Bronchial epithelial cell (primary cell): ENCODE measurements at regions not wholly inside any gene's neighbourhood (a gene's known extent, or its start where the extent isn't known, plus 50 kb on each side); places are given as distances from the start of the nearest gene placed in this dataset.
"Not testable (repeated sequence)": the region's sequence is repeated elsewhere in the genome, so short reads cannot be mapped to it uniquely, and the experiment has no call there.

Experiments
- DNase-seq: peaks from one replicate; pipeline ENCODE4 v3.0.0-alpha.2; 2010; ENCODE audit warnings: low read depth
- FAIRE-seq: peaks from 2 replicates; lab custom pipeline; 2011; peaks lifted over from hg19 to GRCh38; lab: Jason Lieb, UNC
- H3K27me3 ChIP-seq: 2 replicates; pipeline ENCODE4 v1.5.1; 2011; ENCODE audit warnings: low read length; ENCODE audit not compliant: control insufficient read depth, insufficient read depth
- H3K36me3 ChIP-seq: 2 replicates; pipeline ENCODE4 v1.5.1; 2011; ENCODE audit warnings: low read length; ENCODE audit not compliant: control insufficient read depth, insufficient read depth
- H3K4me3 ChIP-seq: 2 replicates; pipeline ENCODE4 v1.5.1; 2011; ENCODE audit warnings: mild to moderate bottlenecking, low read depth, low read length, control low read depth
- TF ChIP-seq, protein P1 (sequence below): IDR thresholded peaks from 2 replicates; pipeline ENCODE4 v1.5.1; 2011; ENCODE audit warnings: mild to moderate bottlenecking, moderate library complexity, low read length, control low read depth, inconsistent platforms; ENCODE audit not compliant: insufficient read depth, severe bottlenecking

DNA sequence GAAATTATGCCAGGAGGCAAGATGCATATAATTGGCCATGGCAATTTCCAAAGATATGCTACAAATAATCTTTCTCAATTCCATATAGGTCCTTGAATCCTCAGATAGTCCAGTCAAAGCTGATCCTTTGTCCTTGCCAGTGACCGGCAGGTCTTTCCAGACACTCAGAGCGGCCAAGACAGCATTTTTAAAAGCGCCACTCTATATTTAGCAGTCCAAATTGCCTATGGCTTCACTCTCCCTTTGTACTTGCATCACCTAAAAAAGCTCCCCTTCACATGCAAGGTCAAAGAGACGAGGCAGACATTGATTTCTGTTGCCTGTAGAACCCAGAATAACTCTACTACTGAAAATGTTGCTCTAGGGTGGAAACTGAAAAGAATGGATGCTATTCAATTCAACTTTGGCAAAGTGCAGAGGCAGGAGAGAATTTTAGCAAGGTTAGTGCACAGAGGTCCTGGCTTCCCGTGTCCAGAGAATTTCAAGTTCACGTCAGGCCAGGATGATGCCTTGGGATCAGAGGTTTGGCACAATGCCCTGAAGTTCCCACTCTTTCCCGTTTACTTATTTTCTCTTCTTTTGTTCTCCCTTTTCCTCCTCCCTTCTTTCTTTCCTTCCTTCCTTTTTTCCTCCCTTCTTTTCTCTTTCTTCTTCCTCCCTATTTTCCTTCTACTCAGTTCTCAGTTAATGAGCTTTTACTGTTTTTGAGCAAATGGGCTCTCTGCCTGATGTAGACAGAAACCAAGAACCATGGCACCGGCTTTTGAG lies 108.5 kb downstream of the KCNK1 start:
- FAIRE-seq (no peak), DNase-seq (no peak)
- H3K36me3 ChIP-seq, result no peaks in the 10 kb centered on the region
- H3K27me3 ChIP-seq, result no peaks in the 10 kb centered on the region
- TF ChIP-seq, protein P1, sequence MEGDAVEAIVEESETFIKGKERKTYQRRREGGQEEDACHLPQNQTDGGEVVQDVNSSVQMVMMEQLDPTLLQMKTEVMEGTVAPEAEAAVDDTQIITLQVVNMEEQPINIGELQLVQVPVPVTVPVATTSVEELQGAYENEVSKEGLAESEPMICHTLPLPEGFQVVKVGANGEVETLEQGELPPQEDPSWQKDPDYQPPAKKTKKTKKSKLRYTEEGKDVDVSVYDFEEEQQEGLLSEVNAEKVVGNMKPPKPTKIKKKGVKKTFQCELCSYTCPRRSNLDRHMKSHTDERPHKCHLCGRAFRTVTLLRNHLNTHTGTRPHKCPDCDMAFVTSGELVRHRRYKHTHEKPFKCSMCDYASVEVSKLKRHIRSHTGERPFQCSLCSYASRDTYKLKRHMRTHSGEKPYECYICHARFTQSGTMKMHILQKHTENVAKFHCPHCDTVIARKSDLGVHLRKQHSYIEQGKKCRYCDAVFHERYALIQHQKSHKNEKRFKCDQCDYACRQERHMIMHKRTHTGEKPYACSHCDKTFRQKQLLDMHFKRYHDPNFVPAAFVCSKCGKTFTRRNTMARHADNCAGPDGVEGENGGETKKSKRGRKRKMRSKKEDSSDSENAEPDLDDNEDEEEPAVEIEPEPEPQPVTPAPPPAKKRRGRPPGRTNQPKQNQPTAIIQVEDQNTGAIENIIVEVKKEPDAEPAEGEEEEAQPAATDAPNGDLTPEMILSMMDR, result no peak
- no peak overlapping the region for H3K4me3 ChIP-seq

DNA sequence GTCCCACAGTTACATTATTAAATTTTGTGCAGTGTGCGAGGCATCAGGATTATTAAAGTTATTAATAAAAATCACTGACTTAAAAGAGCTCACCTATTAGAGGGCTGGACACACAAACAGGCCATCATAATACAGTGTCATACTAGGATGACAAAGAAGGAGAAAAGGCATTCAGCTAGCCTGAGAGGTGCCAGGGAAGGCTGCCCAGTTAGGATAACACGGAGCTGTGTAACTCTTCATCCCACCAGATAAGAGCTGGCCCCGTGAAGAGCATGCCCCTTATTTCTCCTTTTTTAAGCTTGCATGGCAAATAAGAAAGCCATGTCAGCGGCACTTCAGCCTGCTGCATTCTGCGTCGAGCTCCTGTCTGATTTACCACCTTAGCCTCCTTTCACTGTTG lies 109.5 kb downstream of the KCNK1 start:
- Histone ChIP-seq H3K4me3 (no peak overlapping the region), H3K27me3 (no peaks in the 10 kb centered on the region), H3K36me3 (no peaks in the 10 kb centered on the region)
- FAIRE-seq (no peak), DNase-seq (no peak)
- TF ChIP-seq, protein P1, result no peak

- not testable (repeated sequence) for H3K36me3 ChIP-seq, DNase-seq, FAIRE-seq, H3K27me3 ChIP-seq, H3K4me3 ChIP-seq
Measured at GRCh38 chr1:233724131-233724631, 110.3 kb downstream of the KCNK1 start.

DNA sequence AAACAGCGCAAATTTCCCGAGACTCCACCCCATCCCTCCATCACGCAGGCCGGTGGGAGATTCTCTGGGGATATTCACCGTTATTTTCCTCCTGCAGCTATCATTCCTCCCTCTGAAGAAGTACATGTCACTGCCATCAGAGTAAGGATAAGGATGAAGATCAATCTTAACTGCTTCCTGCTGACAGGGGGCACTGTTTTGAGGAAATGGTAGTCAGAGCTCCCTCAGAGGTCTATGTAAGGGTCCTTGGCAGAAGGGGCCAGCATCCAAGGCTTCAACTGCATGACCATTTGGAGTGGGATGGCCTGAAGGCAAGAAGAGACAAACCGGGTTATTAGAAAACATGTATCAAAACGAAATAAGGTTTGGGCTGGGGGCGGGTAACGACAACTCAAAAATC lies 111.5 kb downstream of the KCNK1 start:
- H3K27me3 ChIP-seq, result no peaks in the 10 kb centered on the region
- DNase-seq (no peak), FAIRE-seq (no peak)
- H3K36me3 ChIP-seq, result no peaks in the 10 kb centered on the region
- TF ChIP-seq, protein P1, result no peak
- H3K4me3 ChIP-seq, result no peak overlapping the region

DNA sequence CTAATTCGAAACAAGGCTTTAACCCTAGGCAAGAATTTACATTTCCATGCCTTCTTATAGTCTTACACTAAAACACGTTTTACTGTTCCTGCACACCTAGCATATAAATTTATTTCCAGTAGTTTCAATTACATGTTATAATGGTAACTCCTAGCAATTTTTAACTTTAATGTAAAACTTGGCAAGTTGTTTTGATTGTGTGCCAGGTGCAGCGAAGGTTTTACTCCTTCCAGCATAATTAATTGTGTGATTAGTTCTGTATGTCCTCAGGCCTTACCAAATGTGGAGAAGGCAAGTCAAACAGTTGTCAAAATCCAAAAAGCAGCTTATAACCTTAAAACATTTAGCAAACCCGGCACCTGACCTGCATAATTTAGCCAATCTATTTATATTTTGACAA lies 114.8 kb downstream of the KCNK1 start:
- H3K36me3 ChIP-seq, result no peaks in the 10 kb centered on the region
- no peaks in the 10 kb centered on the region for H3K27me3 ChIP-seq
- no peak for FAIRE-seq
- TF ChIP-seq, protein P1, result no peak
- no peak for DNase-seq
- no peak overlapping the region for H3K4me3 ChIP-seq

DNA sequence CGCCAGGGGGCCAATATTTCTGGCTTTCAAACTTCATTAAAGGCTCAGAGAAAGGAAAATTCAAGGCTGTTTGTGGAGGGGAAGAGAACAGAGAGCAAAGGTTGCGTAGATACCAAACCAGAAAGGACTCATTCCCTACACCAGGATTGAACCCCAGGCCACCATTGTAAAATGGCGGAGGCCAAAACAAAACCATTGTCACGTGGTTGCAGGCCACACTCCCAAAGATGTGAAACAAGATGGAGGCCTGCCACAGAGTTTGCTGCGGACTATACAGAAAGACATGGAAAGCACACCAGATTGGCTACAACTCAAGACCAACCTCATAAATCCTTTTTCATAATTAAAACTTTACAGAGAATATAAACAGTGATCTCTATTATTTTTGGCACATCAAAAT lies 116.5 kb downstream of the KCNK1 start:
- no peak for DNase-seq
- FAIRE-seq, result no peak

More for the DNA sequence above, 116.5 kb downstream of the KCNK1 start:
- TF ChIP-seq, protein P1, result no peak
- no peak overlapping the region for H3K4me3 ChIP-seq
- no peaks in the 10 kb centered on the region for H3K36me3 ChIP-seq
- no peaks in the 10 kb centered on the region for H3K27me3 ChIP-seq
